ENCODE measurements at regions not wholly inside any gene's neighbourhood (a gene's known extent, or its start where the extent isn't known, plus 50 kb on each side); places are given as distances from the start of the nearest gene placed in this dataset.

DNA sequence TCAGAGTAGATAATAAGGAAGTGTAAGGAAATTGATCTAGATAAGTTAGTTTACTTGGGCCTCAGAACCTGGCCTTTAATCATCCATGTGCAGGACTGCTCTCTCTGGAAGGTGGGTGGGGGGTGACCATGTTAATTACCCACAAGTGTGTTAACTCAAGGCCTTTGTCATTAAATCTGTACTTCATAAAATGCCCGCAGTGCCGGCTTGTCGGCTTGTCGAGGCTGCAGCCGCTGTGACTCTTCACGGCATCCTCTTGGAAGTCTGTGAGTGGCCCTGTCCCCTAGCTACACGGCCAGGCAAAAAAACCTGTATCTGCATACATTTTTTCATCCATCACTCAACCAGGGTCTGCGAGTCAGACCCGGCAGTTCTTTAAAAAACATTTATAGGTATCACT, 70.9 kb upstream of the ASCC3 start:
- H3K36me3 Mint-ChIP-seq (ENCODE audit: insufficient read depth in 1 of 3, low read depth in 3 of 3), result peaks cover 0 to 3% (median 0%) of the 10 kb centered on the region in 3 experiments; a peak in 3 of 7 replicates
- H3K9me3 Mint-ChIP-seq, result peaks cover 2% of the 10 kb centered on the region in 2 experiments; a peak in 3 of 5 replicates
- H2AK5ac ChIP-seq (ENCODE audit: insufficient read length, low read length), result no peak overlapping the region
- H4K20me1 ChIP-seq (ENCODE audit: control insufficient read depth, insufficient read depth, insufficient read length), result no peaks in the 10 kb centered on the region
- no peak overlapping the region for H3K27ac Mint-ChIP-seq
- H3K27me3 Mint-ChIP-seq (ENCODE audit: low read depth), result no peaks in the 10 kb centered on the region
- H3K23ac ChIP-seq (ENCODE audit: insufficient read length, low read depth, low read length), result no peak overlapping the region
- H2BK20ac ChIP-seq (ENCODE audit: low read depth, low read length, poor library complexity, severe bottlenecking), result no peak overlapping the region
- no peak overlapping the region for H2BK5ac ChIP-seq (ENCODE audit: insufficient read length, low read length)
- H4K91ac ChIP-seq (ENCODE audit: insufficient read length, low read depth, low read length), result no peak overlapping the region
- no CpG with 5 or more reads among the region's 9 CpGs for WGBS (ENCODE audit: extremely low coverage, insufficient read length, low lambda C conversion rate)
- H3K4me1 Mint-ChIP-seq, result peaks cover 7 to 13% of the 10 kb centered on the region in 2 experiments
- no peak overlapping the region for H4K5ac ChIP-seq (ENCODE audit: insufficient read length, low read depth, low read length)
- no peak overlapping the region for H3K4me2 ChIP-seq (ENCODE audit: insufficient read depth, insufficient read length, low read length)
- H2AFZ ChIP-seq (ENCODE audit: low read length), result no peak overlapping the region
- H3K9ac ChIP-seq (ENCODE audit: extremely low read depth, insufficient read length, low read length), result no peak overlapping the region
- no peaks in the 10 kb centered on the region for H3K79me1 ChIP-seq (ENCODE audit: insufficient read depth, low read depth, low read length, poor library complexity, severe bottlenecking)
- no peak for DNase-seq
- no peaks in the 10 kb centered on the region for H3K4me1 ChIP-seq (ENCODE audit: insufficient read depth, low read length)
- no peak overlapping the region for H3K14ac ChIP-seq (ENCODE audit: insufficient read depth, low read length)
- H3K23me2 ChIP-seq (ENCODE audit: insufficient read length, low read depth, low read length, poor library complexity, severe bottlenecking), result no peaks in the 10 kb centered on the region
- H3K4me3 Mint-ChIP-seq, result no peak overlapping the region
- H2BK120ac ChIP-seq (ENCODE audit: low read depth, low read length, poor library complexity, severe bottlenecking), result no peak overlapping the region
- H2BK12ac ChIP-seq (ENCODE audit: insufficient read length, low read depth, low read length), result no peak overlapping the region
- H3K9me3 ChIP-seq (ENCODE audit: control insufficient read depth, low read depth, low read length), result no peaks in the 10 kb centered on the region
- no peak overlapping the region for H4K8ac ChIP-seq (replicated peaks; ENCODE audit: insufficient read length, low read depth, low read length)
- H2BK15ac ChIP-seq (ENCODE audit: low read depth, low read length), result no peak overlapping the region
- no peak for TF ChIP-seq CTCF (conservative IDR thresholded peaks at IDR 0.05)
- H3K79me2 ChIP-seq (ENCODE audit: insufficient read depth, low read length), result no peaks in the 10 kb centered on the region
- no peak overlapping the region for H3K4ac ChIP-seq (ENCODE audit: low read depth, low read length)
- H3K27ac ChIP-seq (ENCODE audit: insufficient read length, low read depth, low read length), result no peak overlapping the region
- no peak overlapping the region for H3K18ac ChIP-seq (ENCODE audit: insufficient read length, low read depth, low read length)
- no peak overlapping the region for H3T11ph ChIP-seq (ENCODE audit: low read length)
- H3K56ac ChIP-seq (ENCODE audit: insufficient read length, low read depth, low read length), result no peak overlapping the region
- H3K27me3 ChIP-seq (ENCODE audit: insufficient read depth, low read length), result no peaks in the 10 kb centered on the region

All from H9 (cell line).